CD4-positive, alpha-beta T cell treated with Interferon gamma for 1 hour (primary cell): ENCODE measurements at regions not wholly inside any gene's neighbourhood (a gene's known extent, or its start where the extent isn't known, plus 50 kb on each side); places are given as distances from the start of the nearest gene placed in this dataset.
"Not testable (repeated sequence)": the region's sequence is repeated elsewhere in the genome, so short reads cannot be mapped to it uniquely, and the experiment has no call there.

Experiments used
- DNase-seq: peaks from one replicate; pipeline ENCODE4 v3.0.0-alpha.2; 2020

- no peak for DNase-seq
Observed at GRCh38 chr5:163309914-163310313, 127.5 kb upstream of the CCNG1 start.

- no peak for DNase-seq
Observed at GRCh38 chr5:163310997-163311396, 126.4 kb upstream of the CCNG1 start.

- no peak for DNase-seq
Observed at GRCh38 chr5:163312598-163312997, 124.8 kb upstream of the CCNG1 start.

GRCh38 chr5:163313049-163313448 lies 124.3 kb upstream of the CCNG1 start:
- DNase-seq: not testable (repeated sequence)

- DNase-seq: not testable (repeated sequence)
Observed at GRCh38 chr5:163316374-163316773, 121.0 kb upstream of the CCNG1 start.

- DNase-seq: no peak
Observed at GRCh38 chr5:163318707-163319106, 118.7 kb upstream of the CCNG1 start.

- no peak for DNase-seq
Observed at GRCh38 chr5:163321511-163321910, 115.9 kb upstream of the CCNG1 start.

- no peak for DNase-seq
Observed at GRCh38 chr5:163330723-163331668, 106.4 kb upstream of the CCNG1 start.

- not testable (repeated sequence) for DNase-seq
Observed at GRCh38 chr5:163336074-163336473, 101.3 kb upstream of the CCNG1 start.

GRCh38 chr5:163339148-163339547 lies 98.2 kb upstream of the CCNG1 start:
- no peak for DNase-seq

- not testable (repeated sequence) for DNase-seq
Observed at GRCh38 chr5:163340378-163340777, 97.0 kb upstream of the CCNG1 start.

- no peak for DNase-seq
Observed at GRCh38 chr5:163342306-163342705, 95.1 kb upstream of the CCNG1 start.

GRCh38 chr5:163345216-163345615 lies 92.2 kb upstream of the CCNG1 start:
- DNase-seq: no peak

GRCh38 chr5:163347671-163348070 lies 89.7 kb upstream of the CCNG1 start:
- peak; percentile 31 for DNase-seq

GRCh38 chr5:163350083-163350482 lies 87.3 kb upstream of the CCNG1 start:
- no peak for DNase-seq

- no peak for DNase-seq
Observed at GRCh38 chr5:163352531-163352930, 84.9 kb upstream of the CCNG1 start.

GRCh38 chr5:163355811-163356210 lies 81.6 kb upstream of the CCNG1 start:
- not testable (repeated sequence) for DNase-seq

- DNase-seq: no peak
Observed at GRCh38 chr5:163357636-163358035, 79.8 kb upstream of the CCNG1 start.

GRCh38 chr5:163360656-163361055 lies 76.7 kb upstream of the CCNG1 start:
- DNase-seq: no peak

- no peak for DNase-seq
Observed at GRCh38 chr5:163361450-163361849, 75.9 kb upstream of the CCNG1 start.

- no peak for DNase-seq
Observed at GRCh38 chr5:163362840-163363371, 74.5 kb upstream of the CCNG1 start.

GRCh38 chr5:163363389-163363788 lies 74.0 kb upstream of the CCNG1 start:
- no peak for DNase-seq

GRCh38 chr5:163366757-163367156 lies 70.6 kb upstream of the CCNG1 start:
- no peak for DNase-seq

GRCh38 chr5:163369776-163370385 lies 67.5 kb upstream of the CCNG1 start:
- DNase-seq: no peak
